C4-2B (cell line): ENCODE measurements at regions not wholly inside any gene's neighbourhood (a gene's known extent, or its start where the extent isn't known, plus 50 kb on each side); places are given as distances from the start of the nearest gene placed in this dataset.

Experiments used
- ZFX ChIP-seq: fragments of 450-650 bp; IDR thresholded peaks from 2 replicates; pipeline ENCODE4 v1.6.1; 2017
- TF ChIP-seq, protein P1 (sequence below): fragments of 450-650 bp; conservative IDR thresholded peaks from 2 replicates; pipeline ENCODE4 v1.5.1; 2017; ENCODE audit warnings: mild to moderate bottlenecking

DNA sequence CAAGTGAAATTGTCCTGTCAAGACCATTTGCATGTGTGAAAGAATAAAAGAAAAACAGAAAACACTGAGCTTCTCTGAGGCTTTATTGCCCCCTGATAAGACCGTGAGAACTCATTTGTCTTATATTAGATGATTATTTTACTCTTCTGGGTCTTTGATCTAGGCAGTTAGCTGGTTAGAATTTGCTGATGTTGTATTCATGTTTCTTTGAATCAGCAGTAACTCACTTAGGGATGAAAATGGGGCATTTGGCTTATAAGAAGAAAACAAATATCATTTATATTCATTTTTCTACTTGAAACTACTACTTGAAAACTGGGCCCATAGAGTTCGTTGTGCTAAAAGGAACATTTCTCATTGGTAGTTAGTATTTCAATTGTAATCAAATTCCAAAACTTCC is 93.1 kb upstream of the RBFOX1 start:
- TF ChIP-seq, protein P1, sequence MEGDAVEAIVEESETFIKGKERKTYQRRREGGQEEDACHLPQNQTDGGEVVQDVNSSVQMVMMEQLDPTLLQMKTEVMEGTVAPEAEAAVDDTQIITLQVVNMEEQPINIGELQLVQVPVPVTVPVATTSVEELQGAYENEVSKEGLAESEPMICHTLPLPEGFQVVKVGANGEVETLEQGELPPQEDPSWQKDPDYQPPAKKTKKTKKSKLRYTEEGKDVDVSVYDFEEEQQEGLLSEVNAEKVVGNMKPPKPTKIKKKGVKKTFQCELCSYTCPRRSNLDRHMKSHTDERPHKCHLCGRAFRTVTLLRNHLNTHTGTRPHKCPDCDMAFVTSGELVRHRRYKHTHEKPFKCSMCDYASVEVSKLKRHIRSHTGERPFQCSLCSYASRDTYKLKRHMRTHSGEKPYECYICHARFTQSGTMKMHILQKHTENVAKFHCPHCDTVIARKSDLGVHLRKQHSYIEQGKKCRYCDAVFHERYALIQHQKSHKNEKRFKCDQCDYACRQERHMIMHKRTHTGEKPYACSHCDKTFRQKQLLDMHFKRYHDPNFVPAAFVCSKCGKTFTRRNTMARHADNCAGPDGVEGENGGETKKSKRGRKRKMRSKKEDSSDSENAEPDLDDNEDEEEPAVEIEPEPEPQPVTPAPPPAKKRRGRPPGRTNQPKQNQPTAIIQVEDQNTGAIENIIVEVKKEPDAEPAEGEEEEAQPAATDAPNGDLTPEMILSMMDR = no peak
- TF ChIP-seq ZFX = no peak
